Stomach (tissue), 4 donors: ENCODE measurements at regions not wholly inside any gene's neighbourhood (a gene's known extent, or its start where the extent isn't known, plus 50 kb on each side); places are given as distances from the start of the nearest gene placed in this dataset.

Experiments
- EP300 ChIP-seq: sonication (generic); formaldehyde crosslinking; IDR thresholded peaks from one replicate; pipeline ENCODE4 v1.6.1; 2017; ENCODE audit warnings: antibody characterized with exemption
- POLR2AphosphoS5 ChIP-seq, 3 donors: sonication (generic); formaldehyde crosslinking; IDR thresholded peaks; one replicate each; pipeline ENCODE4 v1.6.1; 2016; ENCODE audit warnings: antibody characterized with exemption in 3 of 3
- TF ChIP-seq, protein P1 (sequence below), 7 experiments: fragments of 450-650 bp in 4 of 7; fragments of 200-600 bp in 3 of 7; sonication (generic) in 3 of 7; IDR thresholded peaks; one replicate each; pipeline ENCODE4 v1.5.1; 2016 to 2019; ENCODE audit warnings: antibody characterized with exemption in 7 of 7, control low read depth in 2 of 7, mild to moderate bottlenecking in 1 of 7

DNA sequence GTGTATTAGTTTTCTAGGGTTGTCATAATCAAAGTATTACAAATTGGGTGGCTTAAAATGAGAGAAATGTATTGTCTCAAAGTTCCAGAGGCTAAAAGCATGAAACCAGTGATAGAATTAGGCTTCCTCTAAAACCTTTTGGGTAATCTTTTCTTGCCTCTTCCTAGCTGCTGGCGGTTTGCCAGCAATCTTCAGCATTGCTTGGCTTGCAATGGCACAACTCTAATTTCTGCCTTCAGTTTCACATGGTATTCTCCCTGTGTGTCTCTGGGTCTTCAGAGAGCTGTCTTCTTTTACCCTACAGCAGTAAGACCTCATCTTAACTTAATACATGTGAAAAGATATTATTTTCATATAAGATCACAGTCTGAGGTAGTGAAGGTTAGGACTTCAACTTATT is 479.1 kb upstream of the GJE1 start:
- TF ChIP-seq, protein P1, sequence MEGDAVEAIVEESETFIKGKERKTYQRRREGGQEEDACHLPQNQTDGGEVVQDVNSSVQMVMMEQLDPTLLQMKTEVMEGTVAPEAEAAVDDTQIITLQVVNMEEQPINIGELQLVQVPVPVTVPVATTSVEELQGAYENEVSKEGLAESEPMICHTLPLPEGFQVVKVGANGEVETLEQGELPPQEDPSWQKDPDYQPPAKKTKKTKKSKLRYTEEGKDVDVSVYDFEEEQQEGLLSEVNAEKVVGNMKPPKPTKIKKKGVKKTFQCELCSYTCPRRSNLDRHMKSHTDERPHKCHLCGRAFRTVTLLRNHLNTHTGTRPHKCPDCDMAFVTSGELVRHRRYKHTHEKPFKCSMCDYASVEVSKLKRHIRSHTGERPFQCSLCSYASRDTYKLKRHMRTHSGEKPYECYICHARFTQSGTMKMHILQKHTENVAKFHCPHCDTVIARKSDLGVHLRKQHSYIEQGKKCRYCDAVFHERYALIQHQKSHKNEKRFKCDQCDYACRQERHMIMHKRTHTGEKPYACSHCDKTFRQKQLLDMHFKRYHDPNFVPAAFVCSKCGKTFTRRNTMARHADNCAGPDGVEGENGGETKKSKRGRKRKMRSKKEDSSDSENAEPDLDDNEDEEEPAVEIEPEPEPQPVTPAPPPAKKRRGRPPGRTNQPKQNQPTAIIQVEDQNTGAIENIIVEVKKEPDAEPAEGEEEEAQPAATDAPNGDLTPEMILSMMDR (IDR thresholded peaks at IDR 0.05) = no peak
- TF ChIP-seq EP300 (no peak), POLR2AphosphoS5 (IDR thresholded peaks at IDR 0.05) (no peak)
